ENCODE measurements at regions not wholly inside any gene's neighbourhood (a gene's known extent, or its start where the extent isn't known, plus 50 kb on each side); places are given as distances from the start of the nearest gene placed in this dataset.

- H3K4me1 Mint-ChIP-seq (ENCODE audit: low read depth, unreplicated experiment) = no peaks in the 10 kb centered on the region
- DNase-seq = no peak
- no peaks in the 10 kb centered on the region for H3K27me3 Mint-ChIP-seq (ENCODE audit: unreplicated experiment)
- H3K27ac Mint-ChIP-seq (ENCODE audit: unreplicated experiment) = no peak overlapping the region
- TF ChIP-seq CTCF (IDR thresholded peaks at IDR 0.05; ENCODE audit: unreplicated experiment) = no peak
- intact Hi-C loops (cut with micrococcal nuclease; ENCODE audit: unreplicated experiment) = no loop called here
- BruUV-seq (replicated peaks) = no TSS peak
- no peaks in the 10 kb centered on the region for H3K36me3 Mint-ChIP-seq (ENCODE audit: insufficient read depth, unreplicated experiment)
- CTCF ChIA-PET = no interaction called here
- H3K4me3 Mint-ChIP-seq (ENCODE audit: low read depth, unreplicated experiment) = no peak overlapping the region
- peaks cover 2% of the 10 kb centered on the region for H3K9me3 Mint-ChIP-seq (ENCODE audit: low read depth, unreplicated experiment)
Observed at GRCh38 chr9:16357828-16358227, 512.6 kb downstream of the BNC2 start.

- Mint-ChIP-seq H3K27me3 (ENCODE audit: unreplicated experiment) (no peaks in the 10 kb centered on the region), H3K4me1 (ENCODE audit: low read depth, unreplicated experiment) (no peaks in the 10 kb centered on the region), H3K27ac (ENCODE audit: unreplicated experiment) (no peak overlapping the region), H3K36me3 (ENCODE audit: insufficient read depth, unreplicated experiment) (no peaks in the 10 kb centered on the region), H3K9me3 (ENCODE audit: low read depth, unreplicated experiment) (peaks cover 2% of the 10 kb centered on the region), H3K4me3 (ENCODE audit: low read depth, unreplicated experiment) (no peak overlapping the region)
- DNase-seq = no peak
- BruUV-seq (replicated peaks) = no TSS peak
- no peak for TF ChIP-seq CTCF (IDR thresholded peaks at IDR 0.05; ENCODE audit: unreplicated experiment)
- intact Hi-C loops (cut with micrococcal nuclease; ENCODE audit: unreplicated experiment) = no loop called here
- CTCF ChIA-PET = no interaction called here
Observed at GRCh38 chr9:16358751-16359150, 511.7 kb downstream of the BNC2 start.
